Stimulated activated naive CD4-positive, alpha-beta T cell (primary cell): ENCODE measurements at regions not wholly inside any gene's neighbourhood (a gene's known extent, or its start where the extent isn't known, plus 50 kb on each side); places are given as distances from the start of the nearest gene placed in this dataset.
"Not testable (repeated sequence)": the region's sequence is repeated elsewhere in the genome, so short reads cannot be mapped to it uniquely, and the experiment has no call there.

Experiments used
- DNase-seq, 6 experiments: peaks; one replicate each; lab custom pipeline; 2025; lab: John Stamatoyannopoulos, UW

GRCh38 chr3:106317141-106318055, 448.6 kb upstream of the CBLB start:
- DNase-seq = peak in 3 of 6 experiments; percentile 37 to 57 (median 48)

GRCh38 chr3:106321438-106321837, 452.6 kb upstream of the CBLB start:
- not testable (repeated sequence) for DNase-seq

- DNase-seq = no peak
Observed at GRCh38 chr3:106323586-106323985, 454.8 kb upstream of the CBLB start.

- no peak for DNase-seq
Observed at GRCh38 chr3:106326941-106327695, 458.3 kb upstream of the CBLB start.

- DNase-seq = no peak
Observed at GRCh38 chr3:106327696-106328025, 458.8 kb upstream of the CBLB start.

GRCh38 chr3:106328224-106328623, 459.4 kb upstream of the CBLB start:
- no peak for DNase-seq

- no peak for DNase-seq
Observed at GRCh38 chr3:106329521-106329920, 460.7 kb upstream of the CBLB start.

GRCh38 chr3:106331636-106332035, 462.8 kb upstream of the CBLB start:
- no peak for DNase-seq

GRCh38 chr3:106332129-106332528, 463.3 kb upstream of the CBLB start:
- DNase-seq = no peak

GRCh38 chr3:106332884-106333283, 464.1 kb upstream of the CBLB start:
- no peak for DNase-seq

GRCh38 chr3:106333911-106334618, 465.3 kb upstream of the CBLB start:
- DNase-seq = no peak

GRCh38 chr3:106336619-106337018, 467.8 kb upstream of the CBLB start:
- no peak for DNase-seq

GRCh38 chr3:106337116-106337515, 468.3 kb upstream of the CBLB start:
- no peak for DNase-seq

- DNase-seq = peak in 2 of 6 experiments; percentile 5 to 13
Observed at GRCh38 chr3:106338582-106339214, 469.9 kb upstream of the CBLB start.

GRCh38 chr3:106339551-106339950, 470.7 kb upstream of the CBLB start:
- DNase-seq = no peak

- DNase-seq = no peak
Observed at GRCh38 chr3:106341087-106341486, 472.3 kb upstream of the CBLB start.

GRCh38 chr3:106341586-106342162, 472.9 kb upstream of the CBLB start:
- no peak for DNase-seq

- no peak for DNase-seq
Observed at GRCh38 chr3:106342386-106342785, 473.6 kb upstream of the CBLB start.

- no peak for DNase-seq
Observed at GRCh38 chr3:106343811-106344210, 475.0 kb upstream of the CBLB start.

GRCh38 chr3:106345353-106346027, 476.7 kb upstream of the CBLB start:
- DNase-seq = no peak

GRCh38 chr3:106347350-106347749, 478.5 kb upstream of the CBLB start:
- no peak for DNase-seq
